Pons (tissue), 1 donor: ENCODE measurements at regions not wholly inside any gene's neighbourhood (a gene's known extent, or its start where the extent isn't known, plus 50 kb on each side); places are given as distances from the start of the nearest gene placed in this dataset.
A peak's percentile ranks its signal among the peaks of the same experiment; 100 is the strongest.

Experiments used
- DNase-seq: peaks from one replicate; pipeline ENCODE4 v3.0.0-alpha.2; 2016; ENCODE audit warnings: low spot score

DNA sequence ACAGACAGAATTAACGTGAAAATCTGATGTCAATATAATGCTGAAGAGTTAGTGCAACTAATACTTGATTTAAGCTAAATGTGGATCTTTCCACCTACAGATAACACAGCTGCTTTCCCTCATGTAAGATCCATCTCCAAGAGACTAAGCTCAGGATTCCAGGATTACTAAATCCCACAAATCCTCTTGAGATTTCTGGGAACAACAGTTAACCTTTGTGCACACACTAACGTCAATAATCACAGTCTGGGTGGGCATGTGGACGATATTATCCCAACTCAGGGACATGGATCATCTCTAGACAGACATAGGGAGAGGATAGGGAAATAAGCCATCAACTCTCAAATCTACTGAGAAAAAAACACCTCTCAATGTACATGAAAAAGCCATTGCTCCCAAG is 432.6 kb downstream of the SATB2 start:
- DNase-seq = no peak

DNA sequence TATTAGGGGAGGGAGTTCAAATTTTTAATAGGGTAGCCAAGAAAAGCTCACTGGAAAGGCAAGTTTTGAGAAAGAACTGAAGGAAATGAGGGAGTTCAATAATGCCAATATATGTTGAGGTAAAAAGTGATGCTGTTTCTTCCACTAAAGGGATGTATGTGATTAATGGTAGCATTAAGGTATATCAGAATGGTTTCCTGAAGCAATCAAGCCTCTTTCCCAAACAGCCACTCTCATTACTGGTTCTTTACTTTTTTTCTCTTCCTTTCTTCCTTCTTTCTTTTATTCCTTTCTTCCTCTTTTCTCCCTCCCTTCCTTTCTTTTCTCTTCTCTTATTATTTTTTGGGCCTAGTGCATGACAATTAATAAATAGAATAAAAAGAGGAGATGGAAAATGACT is 433.5 kb downstream of the SATB2 start:
- DNase-seq = no peak

DNA sequence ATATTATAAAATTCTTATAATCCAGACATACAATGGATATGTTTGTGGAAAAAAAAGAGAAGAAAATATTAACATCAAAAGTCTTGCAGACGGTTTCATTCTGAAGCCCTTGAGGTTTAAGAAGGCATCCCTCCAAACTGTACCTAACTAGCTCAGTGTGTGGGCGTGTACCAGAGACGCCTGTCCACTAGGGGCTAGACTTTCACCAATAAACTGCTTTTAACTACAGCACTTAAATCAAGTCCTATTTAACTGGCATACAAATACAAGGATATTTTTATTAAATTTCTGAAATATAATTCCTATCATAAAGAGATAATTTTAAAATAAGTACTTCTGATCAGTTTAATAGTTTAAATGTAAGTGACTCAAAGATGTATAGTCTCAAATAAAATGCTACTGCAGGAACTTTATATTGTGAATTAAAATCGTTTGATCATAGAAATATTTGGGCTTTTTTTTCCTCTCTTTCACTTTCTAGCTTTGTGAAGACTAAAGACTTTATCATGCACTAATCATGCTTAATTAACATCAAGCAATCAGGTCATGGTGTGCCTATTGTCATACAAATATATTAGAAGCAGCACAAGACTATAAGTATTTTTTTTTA is 437.7 kb downstream of the SATB2 start:
- peak; percentile 66 for DNase-seq

DNA sequence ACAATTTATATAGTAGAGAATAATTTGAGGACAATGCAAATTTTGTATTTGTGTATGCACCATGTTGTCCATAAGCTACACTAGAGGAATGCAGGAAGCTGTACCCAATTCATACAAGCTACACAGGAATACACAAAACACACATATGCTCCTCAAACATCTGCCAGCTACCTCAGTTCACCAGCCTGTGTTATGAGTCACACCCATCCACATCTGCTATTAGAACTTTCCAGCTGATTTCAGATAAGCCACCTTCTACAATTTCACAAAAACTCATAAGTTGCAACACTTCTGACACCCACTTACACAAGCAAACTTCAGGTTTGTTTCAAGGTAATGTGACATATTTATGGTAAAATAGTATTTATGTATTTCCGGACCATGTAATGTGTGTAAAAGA is 438.9 kb downstream of the SATB2 start:
- no peak for DNase-seq

DNA sequence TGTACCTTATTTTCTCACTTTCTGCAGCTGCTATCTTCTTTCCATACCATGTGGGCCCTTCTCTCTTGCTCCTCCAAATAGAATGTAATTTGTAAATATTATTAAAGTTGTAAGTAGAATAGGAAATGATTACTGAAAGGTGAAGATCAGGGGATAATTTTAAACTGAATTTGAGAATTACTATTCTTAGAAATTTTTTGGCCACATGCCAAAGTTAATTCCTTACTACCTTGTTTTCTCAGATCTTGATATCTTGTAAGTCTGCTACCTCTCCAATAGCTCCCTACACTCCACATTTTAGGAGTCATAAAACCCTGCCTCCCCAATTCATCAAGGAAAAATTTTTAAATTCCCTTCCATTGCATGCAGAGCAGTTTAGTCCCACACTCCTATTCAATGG is 442.7 kb downstream of the SATB2 start:
- DNase-seq = no peak

DNA sequence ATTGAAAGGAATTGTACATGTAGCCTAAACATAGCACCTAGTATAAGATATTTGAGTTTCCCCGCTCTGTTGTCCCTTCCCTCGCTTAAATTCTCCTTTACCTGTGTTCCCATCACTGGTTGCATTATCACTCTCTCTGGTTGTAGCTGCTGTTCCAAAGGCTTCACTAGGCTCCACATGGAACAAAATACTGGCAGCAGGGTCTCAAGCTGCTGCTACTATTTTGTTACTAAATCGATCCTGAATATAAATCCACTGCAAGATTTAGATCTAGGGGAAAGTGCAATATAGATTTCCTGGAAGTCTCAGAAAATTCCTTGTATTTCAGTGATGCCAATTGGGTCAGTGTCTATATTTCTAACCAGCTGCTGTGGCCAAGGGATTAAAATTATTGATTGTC is 443.5 kb downstream of the SATB2 start:
- DNase-seq = no peak

DNA sequence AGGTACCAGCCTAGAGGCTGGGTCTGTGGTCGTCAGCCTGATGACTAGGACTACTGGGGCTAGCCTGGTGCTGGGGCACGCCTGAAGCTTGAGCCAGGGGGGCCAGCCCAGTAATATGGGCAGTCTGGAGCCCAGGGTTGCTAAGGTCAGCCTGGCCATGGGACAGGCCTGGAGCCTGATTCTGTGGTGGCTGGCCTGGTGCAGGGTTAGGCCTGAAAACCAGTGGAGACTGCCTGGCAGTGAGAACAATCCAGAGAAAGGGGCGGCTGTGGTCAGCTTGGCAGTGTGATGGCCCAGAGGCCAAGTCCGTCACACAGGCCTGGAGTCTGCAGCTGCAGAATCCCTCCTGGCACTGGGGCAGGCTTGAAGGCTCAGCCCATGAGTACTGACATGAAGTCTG is 445.8 kb downstream of the SATB2 start:
- DNase-seq = no peak

DNA sequence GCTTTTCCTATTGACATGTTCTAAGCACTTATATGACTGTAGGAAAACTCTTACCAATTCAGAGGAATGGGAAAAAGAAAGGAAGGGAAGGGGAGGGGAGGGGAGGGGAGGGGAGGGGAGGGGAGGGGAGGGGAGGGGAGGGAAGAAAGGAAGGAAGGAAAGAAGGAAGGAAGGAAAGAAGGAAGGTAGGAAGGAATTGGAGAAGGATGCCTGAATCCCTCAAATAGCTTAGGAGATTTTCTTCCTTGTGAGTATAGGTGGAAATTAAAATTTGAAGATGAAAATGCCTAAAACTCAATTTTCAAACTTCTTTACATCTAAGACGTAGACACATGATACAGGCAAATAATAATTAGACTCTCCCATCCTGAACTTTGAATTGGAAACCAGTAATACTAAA is 463.1 kb downstream of the SATB2 start:
- no peak for DNase-seq

DNA sequence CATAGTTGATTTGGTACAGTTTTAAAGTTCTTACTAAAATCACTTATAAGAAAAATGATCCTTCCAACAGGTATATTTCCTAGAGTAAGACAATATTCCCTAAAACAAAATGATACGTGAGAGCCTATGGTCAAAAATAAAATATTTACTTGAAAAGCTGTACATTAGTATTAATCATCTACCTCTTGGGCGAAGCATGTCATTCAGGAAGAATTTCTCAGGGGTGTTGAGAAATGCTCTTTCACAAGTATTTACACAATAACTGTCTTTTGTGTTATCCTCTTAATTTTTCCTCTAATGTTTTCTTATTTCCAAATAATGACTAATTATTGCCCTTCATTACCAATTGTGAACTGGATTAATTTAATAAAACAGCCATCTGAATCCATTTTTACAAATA is 466.3 kb downstream of the SATB2 start:
- DNase-seq = no peak

DNA sequence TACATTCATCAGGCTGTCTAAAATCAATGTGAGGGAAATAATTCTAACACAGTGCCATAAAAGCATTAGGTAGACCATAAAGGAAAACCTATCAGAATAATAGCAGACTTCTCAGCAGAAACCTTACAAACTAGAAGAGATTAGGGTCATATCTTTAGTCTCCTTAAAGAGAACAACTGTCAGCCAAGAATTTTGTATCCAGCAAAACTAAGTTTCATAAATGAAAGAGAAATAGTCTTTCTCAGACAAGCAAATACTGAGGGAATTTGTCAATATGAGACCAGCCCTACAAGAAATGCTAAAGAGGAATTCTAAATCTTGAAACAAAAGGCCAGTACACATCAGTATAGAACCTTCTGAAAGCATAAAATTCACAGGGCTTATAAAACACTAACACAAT is 482.0 kb downstream of the SATB2 start:
- no peak for DNase-seq

DNA sequence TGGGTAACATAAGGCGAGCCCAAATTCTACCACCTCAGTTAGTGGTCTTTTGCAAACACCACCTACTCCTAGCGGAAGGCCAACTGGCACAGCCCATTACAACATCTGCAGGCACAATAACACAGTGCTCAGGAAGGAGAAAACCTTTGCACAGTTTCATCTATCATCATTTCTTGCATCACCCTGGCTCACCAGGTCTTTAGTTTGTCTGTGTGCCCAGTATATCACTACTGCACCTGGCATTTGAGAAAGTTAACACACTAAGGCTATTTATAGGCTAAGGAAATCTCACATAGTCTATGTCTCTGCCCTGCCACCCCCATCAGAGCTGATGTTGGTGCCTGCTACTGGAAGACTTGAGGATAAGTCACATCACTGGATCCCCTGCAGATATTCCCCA is 484.0 kb downstream of the SATB2 start:
- DNase-seq = no peak

DNA sequence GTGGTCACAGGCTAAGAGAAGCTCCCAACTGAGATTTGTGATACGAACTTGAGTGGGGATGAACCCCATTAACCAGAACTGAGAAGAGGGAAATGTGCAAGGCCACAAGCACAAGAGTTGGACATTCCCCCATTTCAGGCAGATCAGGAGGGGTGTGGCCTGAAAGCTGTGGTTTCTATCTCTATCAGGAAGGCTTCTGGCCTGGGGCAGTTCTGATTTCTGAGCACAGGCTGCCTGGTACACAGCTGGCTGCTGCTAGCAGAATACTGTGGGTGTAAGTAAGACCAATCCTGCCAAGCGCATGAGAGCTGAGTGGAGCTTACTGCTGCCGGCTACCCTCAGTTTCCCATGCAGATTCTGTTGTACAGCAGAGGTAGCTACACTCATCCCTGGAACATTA is 484.6 kb downstream of the SATB2 start:
- DNase-seq = no peak

DNA sequence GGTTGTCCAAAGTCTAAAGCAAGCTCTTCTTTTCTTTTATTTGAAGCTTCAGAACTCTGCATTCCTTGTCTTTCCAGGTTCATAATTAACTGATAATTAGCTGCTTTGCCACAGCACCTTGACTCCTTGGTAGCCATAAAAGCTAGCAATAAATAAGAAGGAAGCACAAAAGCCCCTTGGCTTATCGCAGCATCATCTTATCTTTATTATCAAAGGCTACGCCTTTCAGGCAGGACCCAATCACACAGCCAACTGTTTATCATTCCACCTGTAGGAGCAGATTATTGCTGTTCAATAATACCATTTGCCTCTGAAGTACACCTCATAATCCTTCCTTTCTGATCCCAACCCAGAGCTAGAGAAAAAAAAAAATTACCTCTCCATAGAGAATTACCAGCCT is 489.2 kb downstream of the SATB2 start:
- no peak for DNase-seq

DNA sequence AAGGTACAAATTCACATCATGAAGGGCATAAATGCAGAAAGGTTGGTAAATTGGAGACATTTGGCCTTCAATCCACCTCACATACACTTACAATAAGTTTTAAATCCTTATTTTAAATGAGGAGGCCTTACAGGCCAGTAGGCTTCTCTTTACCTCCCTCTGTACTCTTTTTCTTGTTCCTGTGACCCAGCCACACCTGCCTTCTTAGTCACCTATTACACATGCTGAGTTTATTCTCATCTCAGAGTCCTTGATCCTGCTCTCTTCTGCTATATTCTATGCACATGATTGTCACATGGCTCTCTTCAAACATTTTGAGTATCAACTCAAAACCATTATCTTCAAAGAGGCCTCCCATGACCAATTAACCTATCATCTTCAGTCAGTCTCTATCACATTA is 491.5 kb downstream of the SATB2 start:
- DNase-seq = no peak

DNA sequence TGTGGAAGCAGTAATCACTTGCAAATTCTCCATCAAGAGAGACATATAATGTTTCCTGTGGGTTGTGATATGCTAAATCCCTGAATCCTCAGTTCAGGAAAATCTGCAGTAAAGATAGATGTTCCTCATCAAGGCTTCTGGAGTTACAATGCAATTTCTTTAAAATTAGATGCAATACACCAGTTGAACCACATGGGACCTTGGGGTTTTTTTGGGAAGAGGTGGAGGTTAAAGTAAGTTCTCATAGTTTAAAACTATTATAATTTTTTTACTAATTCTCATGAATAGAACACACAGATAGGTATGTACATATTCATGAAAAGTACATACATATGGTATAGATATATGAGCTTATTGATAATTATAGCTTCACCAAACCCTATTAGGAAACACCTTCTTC is 496.2 kb downstream of the SATB2 start:
- no peak for DNase-seq

DNA sequence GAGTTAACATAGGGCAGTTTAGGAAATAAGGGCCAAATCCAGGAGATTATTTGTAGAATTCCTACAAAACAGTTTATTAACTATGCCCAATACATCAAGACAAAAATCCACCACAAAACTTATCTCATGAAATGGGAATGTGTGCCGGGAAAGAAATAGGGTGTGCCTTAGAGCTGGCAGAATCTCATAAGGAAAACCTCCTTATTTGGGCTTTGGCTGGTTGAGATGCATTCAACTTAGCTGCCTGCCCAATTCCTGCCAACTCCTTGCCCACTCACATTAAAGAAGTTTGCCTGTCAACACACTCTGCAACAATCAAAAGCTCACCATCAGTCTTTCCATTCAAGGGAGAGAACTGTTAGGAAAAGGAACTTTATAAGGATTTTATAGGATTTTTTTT is 500.6 kb downstream of the SATB2 start:
- DNase-seq = no peak

DNA sequence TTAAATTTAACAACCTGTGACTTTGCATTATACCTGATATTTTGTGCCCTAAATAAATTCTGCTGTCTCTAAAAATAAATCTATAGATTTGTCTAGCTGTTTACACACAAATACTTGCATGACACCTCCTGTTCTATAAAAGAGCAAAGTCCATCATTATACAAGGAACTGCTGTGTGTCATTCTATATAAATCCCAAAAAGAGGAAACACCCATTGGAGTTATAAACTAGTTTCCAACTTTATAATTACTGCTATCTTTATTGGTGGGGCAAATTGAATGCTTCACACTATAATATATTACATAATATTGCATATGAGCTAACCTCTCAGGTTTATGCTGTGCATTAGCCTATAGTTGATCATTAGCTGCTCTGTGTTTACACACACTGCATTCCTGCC is 504.4 kb downstream of the SATB2 start:
- no peak for DNase-seq

DNA sequence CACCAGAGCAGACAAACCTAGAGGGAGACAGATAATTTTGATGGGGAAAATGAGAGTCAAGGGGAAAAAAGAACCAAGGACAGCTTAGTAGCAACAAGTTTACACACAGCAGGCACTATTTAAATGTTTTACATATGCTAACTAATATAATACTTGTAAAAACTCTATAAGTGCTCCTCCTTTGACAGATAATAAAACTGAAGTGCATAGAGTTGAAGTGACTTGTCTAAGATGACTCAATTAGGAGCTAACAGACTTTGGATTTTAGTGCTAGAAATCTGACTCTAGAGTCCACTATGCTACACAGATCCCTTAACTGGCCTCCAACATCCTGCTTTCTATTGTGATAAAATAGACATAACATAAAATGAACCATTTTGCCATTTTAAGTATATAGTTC is 506.9 kb downstream of the SATB2 start:
- no peak for DNase-seq

DNA sequence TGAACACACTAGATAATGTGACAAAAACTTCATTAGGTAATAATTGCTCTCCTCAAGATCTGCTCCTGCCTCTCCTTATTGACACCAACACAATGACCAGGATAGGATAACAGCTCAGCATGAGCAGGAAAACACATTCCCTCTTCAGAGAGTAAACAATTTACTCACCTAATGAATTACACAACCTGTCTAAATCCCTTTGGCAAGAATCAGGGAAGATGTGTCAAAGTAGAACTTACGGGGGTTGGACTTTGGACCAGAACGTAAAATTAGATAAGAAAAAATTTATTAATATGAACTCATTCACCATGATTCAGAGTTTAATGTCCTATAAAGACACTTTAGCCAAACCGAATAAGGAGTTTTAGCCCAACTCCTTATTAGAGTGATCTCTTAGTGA is 512.2 kb downstream of the SATB2 start:
- no peak for DNase-seq

DNA sequence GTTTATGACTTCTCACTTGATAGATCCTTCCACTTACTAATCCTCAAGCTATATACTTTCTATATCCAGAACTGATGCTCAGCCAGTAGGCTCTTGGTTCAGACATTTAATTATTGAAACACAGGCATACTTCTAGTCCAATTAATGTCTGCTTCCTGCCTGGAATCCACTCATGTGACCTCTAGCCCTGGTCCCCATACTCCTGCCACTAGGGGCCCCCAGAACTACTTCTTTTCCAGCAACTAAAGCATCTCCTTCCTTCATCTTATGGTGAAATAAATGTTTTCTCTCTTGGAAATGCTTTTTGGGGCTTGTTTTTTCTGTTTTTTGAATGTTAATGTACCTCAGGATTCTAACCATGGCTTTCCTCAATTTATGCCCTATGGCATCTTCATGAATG is 527.6 kb downstream of the SATB2 start:
- no peak for DNase-seq

DNA sequence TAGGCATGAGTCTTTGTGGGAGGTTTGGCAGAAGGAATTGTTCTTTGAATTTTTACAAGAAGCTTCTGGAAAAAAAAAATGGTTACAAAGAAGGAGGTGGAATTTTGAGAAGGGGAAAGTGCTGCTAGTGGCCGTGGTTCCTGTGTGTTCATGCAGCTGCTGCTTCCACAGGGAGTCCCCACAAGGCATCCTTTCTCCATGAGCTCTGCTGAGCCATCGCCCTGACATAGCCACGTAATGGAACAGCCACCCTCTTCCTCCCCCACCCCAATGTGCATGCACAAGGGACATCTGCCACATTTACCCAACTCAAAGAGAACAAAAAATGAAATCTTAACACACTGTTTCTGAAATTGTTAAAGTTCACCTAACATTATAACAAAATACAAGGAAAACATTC is 529.7 kb downstream of the SATB2 start:
- DNase-seq = no peak

DNA sequence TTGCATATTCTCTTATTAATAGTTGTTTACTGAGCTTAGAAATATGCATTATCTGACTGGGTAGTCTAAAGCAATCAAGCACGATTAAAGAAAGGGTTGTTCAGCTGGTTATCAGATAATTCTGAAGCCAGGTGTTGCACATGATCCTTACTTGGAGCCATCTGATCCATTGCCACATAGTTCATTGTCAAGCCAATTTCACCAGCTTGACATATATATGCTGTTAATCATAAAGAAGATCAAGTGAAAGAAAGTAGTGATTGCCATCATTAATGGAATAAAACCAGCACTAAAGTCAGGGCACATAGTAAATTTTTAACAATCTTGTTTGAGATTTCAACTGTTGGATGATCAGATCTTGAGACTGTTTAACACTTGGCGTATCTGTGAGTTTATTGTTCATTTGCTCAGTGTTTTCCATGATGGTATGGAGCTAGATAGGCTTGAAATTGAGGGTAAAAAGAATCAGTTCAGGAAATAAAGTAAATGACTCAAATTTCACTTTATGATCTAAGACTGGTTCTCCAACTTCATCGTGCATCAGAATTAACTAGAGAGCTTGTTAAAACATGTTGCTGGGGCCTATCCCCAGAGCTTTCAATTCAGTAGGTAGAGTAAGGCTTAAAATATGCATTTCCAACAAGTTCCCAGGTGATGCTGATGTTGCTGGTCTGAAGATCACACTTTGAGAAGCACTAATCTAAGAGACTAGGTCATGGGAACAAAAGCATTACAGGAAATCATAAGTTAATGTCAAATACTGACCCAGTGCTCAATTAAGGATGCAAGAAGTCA is 539.6 kb downstream of the SATB2 start:
- DNase-seq = no peak

DNA sequence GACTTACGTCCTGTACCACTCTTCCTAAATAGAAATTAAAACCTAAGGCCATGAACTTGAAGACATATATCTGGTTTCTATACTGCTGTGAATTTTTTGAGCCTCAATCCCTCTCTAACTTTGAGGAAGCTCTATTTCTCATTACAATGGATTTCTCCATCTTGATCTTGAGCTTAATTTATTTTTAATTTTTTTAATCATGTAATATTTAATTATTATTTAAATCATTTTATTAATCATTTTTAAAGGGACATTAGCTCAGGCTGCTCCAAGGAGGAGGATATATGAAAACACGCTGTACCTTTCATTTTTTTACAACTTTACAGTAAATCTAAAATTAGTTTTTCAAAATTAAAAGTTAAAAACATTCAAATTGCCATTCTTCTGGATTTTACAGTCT is 540.5 kb downstream of the SATB2 start:
- DNase-seq = no peak

DNA sequence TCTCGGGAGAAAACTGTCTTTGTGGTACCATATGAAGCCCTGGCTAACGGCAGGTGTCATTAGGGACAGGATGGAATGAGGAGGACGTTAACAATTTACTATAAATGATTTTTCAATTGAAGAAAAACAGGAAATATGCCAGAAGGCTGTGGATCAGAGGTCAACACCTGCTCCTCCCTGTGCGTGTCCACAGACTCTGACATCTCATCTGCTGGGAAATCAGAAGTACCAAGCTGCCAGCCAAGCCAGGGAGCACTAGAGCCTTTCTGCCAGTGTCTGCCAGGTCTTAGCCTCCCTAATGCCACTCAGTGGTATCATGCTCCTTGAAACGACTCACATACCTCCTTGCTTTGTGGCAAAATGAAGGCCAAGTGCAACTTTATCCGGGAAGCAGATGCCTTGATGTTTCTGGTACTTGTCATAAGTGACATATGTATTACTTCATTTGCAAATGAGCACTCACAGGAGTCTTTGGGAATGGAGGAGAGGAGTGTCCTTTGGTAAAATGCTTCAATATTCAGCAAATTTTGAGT is 541.1 kb downstream of the SATB2 start:
- DNase-seq = no peak
